NCI-H524 treated with DMSO at 0.1 percent for 48 hours (cell line): ENCODE measurements at regions not wholly inside any gene's neighbourhood (a gene's known extent, or its start where the extent isn't known, plus 50 kb on each side); places are given as distances from the start of the nearest gene placed in this dataset.
A peak's percentile ranks its signal among the peaks of the same experiment; 100 is the strongest.

ENCODE experiments used
- DNase-seq: peaks from one replicate; lab custom pipeline; 2025; lab: John Stamatoyannopoulos, UW

DNA sequence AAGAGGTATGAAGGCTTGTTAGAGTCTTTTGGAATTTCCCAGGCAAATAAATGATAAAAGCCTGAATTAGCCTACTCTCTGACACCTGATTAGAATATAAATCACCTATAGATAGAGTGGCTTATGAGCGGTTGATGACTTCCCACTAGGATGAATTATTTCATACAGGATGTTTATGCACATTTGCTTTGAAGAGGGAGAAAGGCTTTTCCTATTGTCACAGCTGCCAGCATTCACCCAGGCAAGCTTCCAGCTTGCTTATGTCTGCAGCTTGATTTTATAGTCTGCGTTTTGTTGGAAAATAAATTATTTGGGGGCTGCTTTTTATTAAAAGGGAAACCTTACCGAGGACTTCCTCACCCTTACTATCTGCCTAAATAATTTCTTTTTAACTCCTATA lies 51.3 kb upstream of the EIF2S2 start:
- no peak for DNase-seq

DNA sequence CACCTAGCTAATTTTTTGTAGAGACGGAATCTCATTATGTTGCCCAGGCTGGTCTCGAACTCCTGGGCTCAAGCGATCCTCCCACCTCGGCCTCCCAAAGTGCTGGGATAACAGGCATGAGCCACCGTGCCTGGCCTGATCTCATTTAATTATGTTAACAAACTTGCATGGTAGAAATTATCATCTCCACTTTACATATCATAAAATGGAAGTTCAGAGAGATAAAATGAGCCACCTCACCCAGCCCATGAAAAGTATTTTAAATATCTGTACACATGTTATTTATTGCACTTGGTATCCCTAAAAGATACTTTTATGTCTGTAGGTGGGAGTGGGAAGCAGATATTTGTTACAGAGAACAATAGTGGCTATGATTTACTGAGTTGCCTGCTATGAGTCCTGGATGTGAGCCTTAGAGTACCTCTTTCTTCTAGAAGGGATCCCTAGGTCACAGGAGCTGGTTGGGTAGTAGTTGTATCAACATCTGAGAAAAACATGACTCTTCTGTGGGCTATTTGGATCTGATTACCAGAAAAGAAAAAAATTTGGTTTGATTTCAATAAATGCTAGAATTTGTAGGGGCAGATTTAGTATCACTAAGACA lies 52.4 kb upstream of the EIF2S2 start:
- DNase-seq: no peak

DNA sequence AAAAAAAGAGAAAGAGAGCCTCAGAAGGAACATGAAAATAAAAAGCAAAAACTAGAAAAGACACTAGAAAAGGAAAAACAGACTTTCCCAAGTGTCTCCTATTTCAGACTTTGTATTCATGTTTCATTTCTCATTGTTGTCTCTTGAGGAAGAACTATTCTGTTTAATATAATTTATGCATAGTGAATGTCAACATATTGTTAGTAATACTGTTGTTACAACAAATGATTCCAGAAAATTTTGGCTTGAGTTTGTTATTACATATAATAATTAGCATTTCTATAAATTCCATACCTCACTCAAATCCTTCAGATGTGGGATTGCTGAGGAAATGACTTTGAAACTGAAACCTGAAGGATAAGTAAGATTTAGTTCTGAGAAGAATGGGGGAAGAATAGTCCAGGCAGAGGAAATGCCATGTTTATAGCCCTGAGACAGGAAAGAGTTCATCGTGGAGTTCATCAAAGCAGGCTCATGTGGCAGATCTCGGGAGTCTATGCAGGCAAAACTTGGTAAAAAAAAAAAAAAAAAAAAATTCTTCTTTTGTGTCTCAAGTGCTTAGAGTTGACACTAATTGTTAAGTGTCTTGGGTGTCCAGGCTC lies 53.1 kb upstream of the EIF2S2 start:
- DNase-seq: no peak

DNA sequence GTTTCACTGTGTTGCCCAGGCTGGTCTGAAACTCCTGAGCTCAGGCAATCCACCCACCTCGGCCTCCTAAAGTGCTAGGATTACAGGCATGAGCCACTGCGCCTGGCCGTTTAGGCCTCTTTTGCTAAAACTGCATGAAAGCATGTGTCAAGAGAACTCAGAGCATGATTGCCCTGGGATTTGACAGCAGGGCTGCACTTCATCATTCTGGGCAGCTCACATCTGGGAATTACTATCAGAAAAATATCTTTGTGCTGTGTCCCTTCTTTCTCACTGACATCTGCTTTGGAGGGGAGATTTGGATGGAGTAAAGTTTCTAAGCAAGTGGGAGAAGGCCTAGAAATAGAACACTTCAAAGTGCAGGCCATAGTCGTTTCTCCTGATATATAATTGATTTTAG lies 59.6 kb upstream of the EIF2S2 start:
- DNase-seq: peak; percentile 9

DNA sequence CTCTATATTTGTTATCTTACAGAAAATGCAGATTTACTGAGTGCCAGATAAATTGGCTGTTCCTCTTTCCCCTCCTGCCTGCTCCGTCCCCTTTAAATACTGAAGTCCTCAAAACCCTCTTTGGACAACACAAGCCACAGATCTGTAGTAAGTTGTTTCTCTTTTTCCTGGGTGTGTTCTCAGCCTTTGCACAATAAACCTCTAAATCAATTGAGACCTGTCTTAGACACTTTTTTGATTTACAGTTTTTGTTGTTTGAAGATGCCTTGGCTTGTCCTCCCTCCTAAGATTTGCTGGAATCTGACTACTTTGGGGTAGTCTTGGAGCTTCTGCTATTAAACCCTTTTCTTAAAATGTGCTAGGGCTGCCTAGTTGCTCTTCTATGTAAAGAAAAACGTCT lies 60.9 kb upstream of the EIF2S2 start:
- DNase-seq: no peak

DNA sequence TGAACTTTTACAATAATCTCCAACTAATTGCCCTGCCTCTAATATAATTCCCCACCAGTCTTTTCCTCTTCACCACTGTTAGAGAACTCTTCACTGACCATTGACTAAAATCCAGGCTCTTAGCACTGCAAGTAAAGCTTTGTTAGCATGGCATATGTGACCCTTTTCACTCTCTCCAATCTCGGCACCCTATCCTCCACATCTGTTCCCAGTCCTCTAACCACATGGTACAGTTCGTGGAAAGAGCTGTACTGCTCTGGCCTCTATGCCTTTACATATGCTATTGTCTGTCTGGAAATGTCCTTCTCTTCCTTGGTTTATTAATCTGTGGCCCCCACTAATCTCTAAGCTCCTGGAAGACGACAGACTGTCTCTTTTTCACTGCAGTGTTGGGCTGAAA lies 63.0 kb upstream of the EIF2S2 start:
- peak; percentile 100 for DNase-seq

DNA sequence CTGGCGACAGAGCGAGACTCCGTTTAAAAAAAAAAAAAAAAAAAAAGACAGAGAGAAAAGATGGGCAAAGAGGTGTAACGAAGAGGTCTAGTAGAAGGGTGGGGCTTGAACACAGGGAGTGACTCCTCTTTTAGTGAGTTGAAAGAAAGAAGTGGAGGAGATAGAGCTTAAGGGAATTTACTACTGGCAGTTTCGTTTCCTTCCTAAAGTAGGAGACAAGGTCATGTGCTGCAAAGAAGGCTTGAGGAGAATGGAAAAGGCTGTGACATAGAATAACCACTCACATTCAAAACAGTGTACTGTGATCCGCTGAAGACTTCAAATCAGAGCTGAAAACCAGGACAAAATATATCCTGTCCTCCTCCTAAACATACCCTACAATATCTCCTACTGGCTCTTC lies 63.8 kb upstream of the EIF2S2 start:
- DNase-seq: no peak

DNA sequence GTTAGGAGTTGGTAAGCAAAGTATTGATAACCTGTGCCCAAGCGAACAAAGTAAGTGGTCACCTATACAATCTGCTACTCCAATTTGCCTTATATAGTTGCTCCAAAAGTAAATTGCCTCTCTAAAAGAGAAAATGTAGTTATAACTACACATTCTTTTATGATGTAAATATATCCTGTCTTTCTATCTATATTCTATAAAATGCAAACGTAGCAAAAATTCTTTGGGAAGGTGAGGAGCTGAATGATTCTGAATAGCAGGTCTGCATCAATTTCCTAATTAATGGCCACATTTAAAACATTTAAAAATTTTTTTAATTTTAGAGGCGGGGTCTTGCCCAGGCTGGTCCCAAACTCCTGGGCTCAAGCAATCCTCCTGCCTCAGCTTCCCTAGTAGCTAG lies 64.2 kb upstream of the ASIP start:
- DNase-seq: no peak

DNA sequence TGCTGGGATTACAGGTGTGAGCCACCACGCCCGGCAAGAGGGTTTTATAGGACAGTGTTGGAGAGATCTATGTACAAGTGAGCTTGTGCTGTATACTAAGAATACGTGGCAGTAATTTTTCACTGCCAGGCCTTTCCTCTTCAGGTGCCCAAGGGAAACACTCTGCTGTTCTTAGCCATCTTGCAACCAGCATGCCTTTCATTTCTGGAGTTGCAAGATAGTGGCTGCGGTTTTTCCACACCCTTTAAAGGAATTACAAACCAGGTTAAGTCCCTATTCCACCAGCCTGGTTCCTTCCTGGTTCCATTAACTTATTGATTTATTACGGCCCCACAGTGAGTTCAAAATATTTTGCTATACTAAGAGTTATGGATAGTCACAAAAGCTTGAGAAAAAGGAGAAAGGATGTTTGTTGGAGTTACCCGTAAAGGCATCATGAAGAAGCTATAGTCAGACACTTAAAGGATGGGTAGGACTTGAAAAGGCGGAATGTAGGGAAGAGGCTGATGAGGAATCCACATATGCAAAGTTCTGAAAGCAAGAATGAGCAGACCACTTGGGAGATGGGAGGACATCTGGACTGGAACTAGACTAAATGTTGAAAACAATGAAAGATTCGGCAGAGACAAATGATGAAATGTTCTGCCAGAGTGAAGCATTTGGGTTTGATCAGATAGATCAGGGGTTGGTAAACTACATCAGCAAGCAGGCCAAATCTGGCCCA lies 61.4 kb upstream of the ASIP start:
- no peak for DNase-seq

DNA sequence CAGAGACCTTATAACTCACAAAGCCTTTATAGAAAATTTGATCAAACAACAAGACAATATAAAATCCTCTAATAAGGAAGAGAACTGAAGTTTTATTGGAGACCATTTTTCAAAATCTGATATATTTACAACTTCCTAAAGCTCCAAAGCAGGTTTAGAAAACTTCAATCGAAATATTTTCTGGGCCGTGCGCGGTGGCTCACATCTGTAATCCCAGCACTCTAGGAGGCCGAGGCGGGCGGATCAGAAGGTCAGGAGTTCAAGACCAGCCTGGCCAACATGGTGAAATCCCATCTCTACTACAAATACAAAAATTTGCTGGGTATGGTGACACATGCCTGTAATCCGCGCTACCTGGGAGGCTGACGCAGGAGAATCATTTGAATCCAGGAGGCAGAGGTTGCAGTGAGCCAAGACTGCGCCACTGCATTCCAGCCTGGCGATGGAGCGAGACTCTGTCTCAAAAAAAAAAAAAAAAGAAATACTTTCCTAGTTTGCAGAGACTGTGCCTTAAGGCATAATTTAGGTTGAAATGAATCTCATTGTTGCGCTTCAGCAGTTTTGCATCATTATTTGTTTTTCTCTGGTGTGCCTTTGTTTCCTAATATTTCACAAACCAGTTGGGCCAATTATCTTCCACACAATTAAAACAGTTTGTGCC lies 60.6 kb upstream of the ASIP start:
- DNase-seq: no peak

DNA sequence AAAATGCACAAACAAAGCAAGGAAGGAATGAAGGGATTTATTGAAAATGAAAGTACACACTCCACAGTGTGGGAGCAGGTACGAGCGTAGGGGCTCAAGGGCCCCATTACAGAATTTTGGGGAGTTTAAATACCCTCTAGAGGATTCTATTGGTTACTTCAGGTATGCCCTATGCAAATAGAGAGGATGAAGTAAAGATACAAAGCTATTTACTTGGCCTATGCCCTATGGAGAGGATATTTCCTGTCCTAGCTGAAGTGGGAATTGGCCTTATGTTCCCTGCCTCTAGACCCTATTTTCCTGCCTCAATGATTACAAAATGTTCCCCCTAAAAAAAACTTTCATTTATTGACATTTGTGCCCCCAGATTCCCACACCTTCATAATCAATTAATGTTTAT lies 59.7 kb upstream of the ASIP start:
- no peak for DNase-seq

DNA sequence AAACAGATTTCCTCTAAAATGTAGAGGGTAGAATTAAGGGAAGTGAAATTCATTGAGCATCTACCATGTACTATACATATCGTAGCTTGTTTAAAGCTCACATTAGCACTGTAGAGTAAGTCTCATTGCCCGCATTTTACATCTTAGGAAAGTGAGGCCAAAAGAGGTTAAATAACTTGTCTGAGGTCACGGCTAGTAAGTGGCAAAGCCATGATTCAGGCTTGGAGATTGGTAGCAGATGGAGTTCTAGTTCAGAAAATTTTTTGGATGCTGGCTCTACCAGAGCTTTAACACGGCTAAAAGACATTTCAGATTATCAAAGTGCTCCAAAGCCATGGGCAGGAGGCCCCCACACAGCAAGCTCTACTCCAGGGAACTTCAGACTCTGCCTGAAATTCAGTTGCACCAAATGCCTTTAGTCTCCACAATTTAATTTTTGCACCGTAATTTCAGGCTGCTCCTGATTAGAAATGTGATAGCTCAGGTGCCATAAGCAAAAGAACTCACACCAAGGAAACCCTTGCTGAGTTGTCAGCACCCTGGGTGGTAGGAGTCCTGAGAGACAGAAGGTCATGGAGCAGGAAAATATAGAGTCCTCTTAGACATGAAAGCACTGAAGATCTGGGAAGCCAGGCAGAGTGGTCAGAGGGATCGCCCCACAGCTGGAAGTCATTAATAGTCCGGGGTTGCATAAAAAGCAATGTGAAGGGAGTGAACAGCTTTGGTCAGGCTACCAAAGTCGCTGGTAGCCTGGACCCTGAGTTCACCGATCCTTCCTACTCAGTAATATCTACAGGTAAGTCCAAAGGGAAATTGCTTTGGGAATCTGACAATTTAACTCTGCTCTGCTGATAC lies 55.2 kb upstream of the ASIP start:
- no peak for DNase-seq

DNA sequence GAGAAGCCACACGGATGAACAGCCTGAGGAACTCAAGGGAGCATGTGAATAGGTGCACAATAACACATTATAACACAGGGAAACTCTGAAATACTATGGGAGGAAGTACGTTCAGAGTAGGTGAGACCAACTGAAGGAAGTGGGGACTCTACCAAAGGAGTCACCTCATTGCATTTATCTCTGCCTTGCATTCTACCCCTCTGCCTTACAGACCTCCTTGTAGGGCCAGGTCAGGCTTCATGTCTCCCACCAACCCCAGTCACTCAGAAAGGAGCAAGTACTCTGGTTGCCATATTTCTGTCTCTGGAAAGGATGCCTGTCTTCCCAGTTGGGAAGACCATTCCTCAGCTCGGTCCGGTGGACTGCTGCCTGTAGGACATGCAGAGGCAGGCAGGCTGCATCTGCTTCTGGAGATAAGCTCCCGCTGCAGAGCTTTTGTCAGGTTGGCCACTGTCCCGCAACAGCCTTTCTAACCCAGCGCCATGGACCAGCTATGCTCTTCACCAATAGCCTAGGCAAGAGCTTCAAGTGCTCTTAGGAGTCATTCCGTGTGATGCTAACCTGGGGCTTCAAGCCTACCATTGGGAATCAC lies 51.6 kb upstream of the ASIP start:
- DNase-seq: no peak

DNA sequence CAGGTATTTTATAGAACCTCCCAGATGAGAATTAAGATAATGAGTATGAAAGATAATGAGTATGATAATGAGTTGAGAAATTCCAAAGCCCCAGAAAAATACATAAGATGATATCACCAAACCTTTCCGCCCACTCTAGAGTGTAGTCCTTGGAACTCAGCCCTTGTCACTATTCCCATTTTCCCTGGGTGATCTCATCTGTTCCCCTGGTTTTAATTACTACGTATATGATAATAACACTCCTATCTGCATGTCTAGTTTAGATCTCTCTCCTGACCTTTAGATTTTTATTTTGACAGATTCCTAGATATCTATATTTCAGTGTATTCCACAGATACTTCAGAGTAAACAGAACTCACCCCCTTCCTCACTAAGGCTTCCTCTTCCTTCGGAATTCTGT lies 51.0 kb upstream of the ASIP start:
- no peak for DNase-seq

DNA sequence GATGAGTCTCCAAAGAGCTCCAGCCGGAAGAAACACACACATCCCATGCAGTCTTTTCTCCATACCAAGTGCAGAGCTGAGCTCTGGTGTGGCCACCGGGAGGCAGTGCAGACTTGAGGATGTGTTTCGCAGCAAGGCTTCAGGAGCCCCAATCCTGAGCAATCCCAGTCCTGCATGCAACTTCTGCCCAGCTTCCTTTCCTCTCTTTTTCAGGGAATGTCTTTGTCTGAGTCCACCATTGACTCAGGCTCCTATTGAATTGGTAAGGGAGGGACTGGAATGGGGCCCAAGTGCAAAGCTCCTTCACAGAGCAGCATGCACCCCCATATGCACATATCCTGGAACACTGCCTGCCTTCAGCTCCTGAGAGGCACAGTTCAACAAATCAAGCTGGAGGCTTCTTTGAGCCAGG lies 50.5 kb upstream of the ASIP start:
- DNase-seq: peak; percentile 47
